OCI-LY1 (cell line): ENCODE measurements at regions not wholly inside any gene's neighbourhood (a gene's known extent, or its start where the extent isn't known, plus 50 kb on each side); places are given as distances from the start of the nearest gene placed in this dataset.

Experiments
- H2AFZ ChIP-seq: fragments of 200-600 bp; sonication (generic), shearing (Covaris generic); 2 replicates; pipeline ENCODE4 v1.6.0; 2014; ENCODE audit warnings: antibody characterized with exemption, mild to moderate bottlenecking, low read length
- H3F3A ChIP-seq: fragments of 200-600 bp; sonication (generic), shearing (Covaris generic); 2 replicates; pipeline ENCODE4 v1.6.0; 2014; ENCODE audit warnings: mild to moderate bottlenecking, antibody characterized with exemption, low read length, moderate library complexity; ENCODE audit not compliant: insufficient read depth
- H3K27ac ChIP-seq: fragments of 200-600 bp; sonication (generic); 2 replicates; pipeline ENCODE4 v1.5.1; 2014; ENCODE audit warnings: low read length, mixed run types, mild to moderate bottlenecking, low read depth; ENCODE audit not compliant: poor library complexity, severe bottlenecking
- H3K27me3 ChIP-seq: fragments of 200-600 bp; sonication (generic); 2 replicates; pipeline ENCODE4 v1.6.0; 2014; ENCODE audit warnings: antibody characterized with exemption, mild to moderate bottlenecking, low read length, moderate library complexity; ENCODE audit not compliant: insufficient read depth
- H3K36me3 ChIP-seq: fragments of 200-600 bp; sonication (generic); 2 replicates; pipeline ENCODE4 v1.6.1; 2014; ENCODE audit warnings: mild to moderate bottlenecking, antibody characterized with exemption, low read length, moderate library complexity, mixed read lengths; ENCODE audit not compliant: insufficient read depth
- H3K4me1 ChIP-seq: fragments of 200-600 bp; sonication (generic); 2 replicates; pipeline ENCODE4 v1.5.1; 2014; ENCODE audit warnings: mild to moderate bottlenecking, low read length, moderate library complexity; ENCODE audit not compliant: insufficient read depth, severe bottlenecking
- H3K4me2 ChIP-seq: fragments of 200-600 bp; sonication (generic), shearing (Covaris generic); 2 replicates; pipeline ENCODE4 v1.6.1; 2014; ENCODE audit warnings: low read length
- H3K4me3 ChIP-seq: fragments of 200-600 bp; sonication (generic); 2 replicates; pipeline ENCODE4 v1.5.1; 2014; ENCODE audit warnings: low read length, low read depth, mild to moderate bottlenecking, mixed read lengths; ENCODE audit not compliant: poor library complexity, severe bottlenecking
- H3K79me2 ChIP-seq: fragments of 200-600 bp; shearing (Covaris generic); 2 replicates; pipeline ENCODE4 v1.6.1; 2016; ENCODE audit warnings: mixed run types, low read length, mixed read lengths; ENCODE audit not compliant: insufficient read depth
- H3K9ac ChIP-seq: fragments of 200-600 bp; sonication (generic), shearing (Covaris generic); 2 replicates; pipeline ENCODE4 v1.6.1; 2014; ENCODE audit warnings: mild to moderate bottlenecking, low read length, mixed read lengths
- H3K9me2 ChIP-seq: fragments of 200-600 bp; sonication (generic), shearing (Covaris generic); 2 replicates; pipeline ENCODE4 v1.6.1; 2014; ENCODE audit warnings: low read depth, mild to moderate bottlenecking, low read length, mixed read lengths
- H3K9me3 ChIP-seq: fragments of 200-600 bp; shearing (Covaris generic); 2 replicates; pipeline ENCODE4 v1.6.1; 2014; ENCODE audit warnings: low read length, mixed read lengths
- H4K20me1 ChIP-seq: fragments of 200-600 bp; sonication (generic), shearing (Covaris generic); 2 replicates; pipeline ENCODE4 v1.6.0; 2016; ENCODE audit warnings: mild to moderate bottlenecking, low read length; ENCODE audit not compliant: insufficient read depth
- EZH2 ChIP-seq: fragments of 200-600 bp; sonication (generic), shearing (Covaris generic); IDR thresholded peaks from 2 replicates; pipeline ENCODE4 v1.8.0; 2017; ENCODE audit warnings: borderline replicate concordance, mixed run types, mild to moderate bottlenecking, antibody characterized with exemption, low read length, moderate library complexity, mixed read lengths
- TF ChIP-seq, protein P1 (sequence below): fragments of 200-600 bp; sonication (generic), shearing (Covaris generic); IDR thresholded peaks from 2 replicates; pipeline ENCODE4 v1.5.1; 2017; ENCODE audit warnings: mild to moderate bottlenecking, antibody characterized with exemption, low read length, moderate library complexity, mixed read lengths

DNA sequence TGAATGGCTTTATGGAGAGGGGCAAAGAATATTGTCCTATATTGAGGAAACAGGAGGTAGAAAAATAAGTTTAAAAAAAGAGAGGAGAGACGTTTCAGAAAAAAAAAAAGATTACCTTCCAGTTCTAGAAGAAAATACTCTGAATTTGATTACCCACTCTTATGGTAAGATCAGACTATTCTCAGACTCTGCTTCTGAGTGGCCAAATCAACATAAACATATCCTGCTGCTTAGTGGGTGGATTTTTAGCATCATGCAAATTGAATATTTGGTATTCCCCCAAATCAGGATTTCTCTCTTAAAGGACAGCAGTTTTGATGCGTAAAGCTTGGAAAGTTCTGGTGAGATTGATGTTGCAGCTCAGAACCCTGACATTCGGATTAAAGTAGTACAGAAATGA, 946.6 kb downstream of the TFAP2A start:
- no peaks in the 10 kb centered on the region for H3K9me3 ChIP-seq
- H3K4me3 ChIP-seq, result no peak overlapping the region
- no peak for TF ChIP-seq EZH2
- TF ChIP-seq, protein P1, sequence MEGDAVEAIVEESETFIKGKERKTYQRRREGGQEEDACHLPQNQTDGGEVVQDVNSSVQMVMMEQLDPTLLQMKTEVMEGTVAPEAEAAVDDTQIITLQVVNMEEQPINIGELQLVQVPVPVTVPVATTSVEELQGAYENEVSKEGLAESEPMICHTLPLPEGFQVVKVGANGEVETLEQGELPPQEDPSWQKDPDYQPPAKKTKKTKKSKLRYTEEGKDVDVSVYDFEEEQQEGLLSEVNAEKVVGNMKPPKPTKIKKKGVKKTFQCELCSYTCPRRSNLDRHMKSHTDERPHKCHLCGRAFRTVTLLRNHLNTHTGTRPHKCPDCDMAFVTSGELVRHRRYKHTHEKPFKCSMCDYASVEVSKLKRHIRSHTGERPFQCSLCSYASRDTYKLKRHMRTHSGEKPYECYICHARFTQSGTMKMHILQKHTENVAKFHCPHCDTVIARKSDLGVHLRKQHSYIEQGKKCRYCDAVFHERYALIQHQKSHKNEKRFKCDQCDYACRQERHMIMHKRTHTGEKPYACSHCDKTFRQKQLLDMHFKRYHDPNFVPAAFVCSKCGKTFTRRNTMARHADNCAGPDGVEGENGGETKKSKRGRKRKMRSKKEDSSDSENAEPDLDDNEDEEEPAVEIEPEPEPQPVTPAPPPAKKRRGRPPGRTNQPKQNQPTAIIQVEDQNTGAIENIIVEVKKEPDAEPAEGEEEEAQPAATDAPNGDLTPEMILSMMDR, result no peak
- H2AFZ ChIP-seq, result no peak overlapping the region
- no peak overlapping the region for H3K4me2 ChIP-seq
- H3K27ac ChIP-seq, result no peak overlapping the region
- H3K9me2 ChIP-seq, result no peaks in the 10 kb centered on the region
- no peaks in the 10 kb centered on the region for H3K4me1 ChIP-seq
- no peaks in the 10 kb centered on the region for H3K79me2 ChIP-seq
- H3K36me3 ChIP-seq, result no peaks in the 10 kb centered on the region
- H3F3A ChIP-seq, result no peaks in the 10 kb centered on the region
- H3K9ac ChIP-seq, result no peak overlapping the region
- H3K27me3 ChIP-seq, result no peaks in the 10 kb centered on the region
- no peaks in the 10 kb centered on the region for H4K20me1 ChIP-seq

DNA sequence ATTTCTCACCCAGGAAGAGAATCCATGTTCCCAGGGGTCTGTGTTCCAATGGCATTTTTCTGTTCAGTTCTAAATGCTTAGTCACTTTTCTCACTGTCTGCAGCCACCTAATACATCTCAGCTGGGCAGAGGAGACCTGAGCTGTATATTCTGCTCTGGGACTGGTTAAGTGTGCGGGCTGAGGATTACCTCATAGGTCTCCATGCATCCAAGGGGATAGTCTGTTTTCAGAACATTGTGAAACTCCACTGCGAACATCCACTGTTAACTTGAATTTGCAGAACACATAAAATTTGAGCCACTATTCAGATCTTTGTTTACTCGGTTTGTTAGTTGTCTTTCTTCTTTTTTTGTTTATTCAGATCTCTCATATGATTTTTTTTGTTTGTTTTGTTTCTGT, 947.1 kb downstream of the TFAP2A start:
- Histone ChIP-seq H2AFZ (no peak overlapping the region), H3K27me3 (no peaks in the 10 kb centered on the region), H3K79me2 (no peaks in the 10 kb centered on the region), H3K4me1 (no peaks in the 10 kb centered on the region), H3K9me3 (no peaks in the 10 kb centered on the region), H3K4me2 (no peak overlapping the region), H3K27ac (no peak overlapping the region), H3F3A (no peaks in the 10 kb centered on the region), H3K36me3 (no peaks in the 10 kb centered on the region), H3K9ac (no peak overlapping the region), H3K4me3 (no peak overlapping the region), H4K20me1 (no peaks in the 10 kb centered on the region), H3K9me2 (no peaks in the 10 kb centered on the region)
- no peak for TF ChIP-seq EZH2
- TF ChIP-seq, protein P1, result no peak

DNA sequence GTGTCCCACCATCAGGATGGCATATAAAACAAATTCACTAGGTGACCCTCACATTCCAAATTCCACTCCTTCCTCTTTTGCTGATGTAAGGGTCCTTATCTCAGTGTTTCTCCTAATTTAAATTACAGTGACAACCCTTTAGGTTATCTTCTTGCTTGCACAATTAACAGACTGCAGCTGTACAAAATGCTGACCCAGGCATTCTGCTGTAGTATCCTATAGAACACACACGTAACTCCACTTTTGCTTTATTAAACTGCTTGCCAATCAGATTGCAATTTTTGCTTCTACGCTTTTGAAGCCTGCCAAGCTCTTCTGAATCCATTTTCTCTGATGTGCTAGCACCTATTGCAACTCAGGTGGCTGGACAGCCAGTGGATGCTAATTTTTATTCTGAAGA, 950.3 kb downstream of the TFAP2A start:
- no peaks in the 10 kb centered on the region for H3K27me3 ChIP-seq

More for the DNA sequence above, 950.3 kb downstream of the TFAP2A start:
- Histone ChIP-seq H3K27ac (no peak overlapping the region), H3F3A (no peaks in the 10 kb centered on the region), H3K9me2 (no peaks in the 10 kb centered on the region), H4K20me1 (no peaks in the 10 kb centered on the region), H3K4me2 (no peak overlapping the region), H3K9ac (no peak overlapping the region), H3K4me1 (no peaks in the 10 kb centered on the region), H3K4me3 (no peak overlapping the region), H3K36me3 (no peaks in the 10 kb centered on the region), H3K79me2 (no peaks in the 10 kb centered on the region), H3K9me3 (no peaks in the 10 kb centered on the region), H2AFZ (no peak overlapping the region)
- TF ChIP-seq EZH2, result no peak
- TF ChIP-seq, protein P1, result no peak
